Ovary (tissue), 3 donors: ENCODE measurements at regions not wholly inside any gene's neighbourhood (a gene's known extent, or its start where the extent isn't known, plus 50 kb on each side); places are given as distances from the start of the nearest gene placed in this dataset.

Experiments
- POLR2A ChIP-seq: fragments of 450-650 bp; IDR thresholded peaks from one replicate; pipeline ENCODE4 v1.6.1; 2017; ENCODE audit warnings: antibody characterized with exemption, mild to moderate bottlenecking, moderate library complexity
- TF ChIP-seq, protein P1 (sequence below), 3 donors: fragments of 450-650 bp in 2 of 3; fragments of 200-600 bp in 1 of 3; IDR thresholded peaks; one replicate each; pipeline versions ENCODE4 v1.5.1 to v1.8.0; 2016 to 2022; ENCODE audit warnings: antibody characterized with exemption in 3 of 3, mild to moderate bottlenecking in 1 of 3
- donor health status: DM: no; HTN: no; CAD: no.

DNA sequence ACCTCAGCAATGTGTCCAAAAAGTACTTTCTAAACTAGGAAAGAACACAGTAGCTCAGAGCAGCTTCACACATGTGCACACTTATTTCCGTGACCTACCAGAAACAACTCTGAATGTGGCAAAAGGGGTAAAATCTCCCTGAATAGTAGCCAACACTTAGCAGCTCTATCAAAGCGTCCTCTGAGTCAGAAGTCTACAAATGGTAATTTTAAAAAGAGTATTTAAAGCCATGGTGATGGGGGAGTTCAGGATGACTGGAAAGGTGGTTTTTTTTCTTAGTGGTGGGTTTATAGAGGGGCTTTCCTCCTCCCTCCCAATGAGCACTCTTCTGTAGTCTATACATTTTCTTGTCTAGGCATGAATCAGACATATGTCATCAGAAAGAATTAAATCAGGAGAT lies 223.8 kb upstream of the PRICKLE2 start:
- TF ChIP-seq, protein P1, sequence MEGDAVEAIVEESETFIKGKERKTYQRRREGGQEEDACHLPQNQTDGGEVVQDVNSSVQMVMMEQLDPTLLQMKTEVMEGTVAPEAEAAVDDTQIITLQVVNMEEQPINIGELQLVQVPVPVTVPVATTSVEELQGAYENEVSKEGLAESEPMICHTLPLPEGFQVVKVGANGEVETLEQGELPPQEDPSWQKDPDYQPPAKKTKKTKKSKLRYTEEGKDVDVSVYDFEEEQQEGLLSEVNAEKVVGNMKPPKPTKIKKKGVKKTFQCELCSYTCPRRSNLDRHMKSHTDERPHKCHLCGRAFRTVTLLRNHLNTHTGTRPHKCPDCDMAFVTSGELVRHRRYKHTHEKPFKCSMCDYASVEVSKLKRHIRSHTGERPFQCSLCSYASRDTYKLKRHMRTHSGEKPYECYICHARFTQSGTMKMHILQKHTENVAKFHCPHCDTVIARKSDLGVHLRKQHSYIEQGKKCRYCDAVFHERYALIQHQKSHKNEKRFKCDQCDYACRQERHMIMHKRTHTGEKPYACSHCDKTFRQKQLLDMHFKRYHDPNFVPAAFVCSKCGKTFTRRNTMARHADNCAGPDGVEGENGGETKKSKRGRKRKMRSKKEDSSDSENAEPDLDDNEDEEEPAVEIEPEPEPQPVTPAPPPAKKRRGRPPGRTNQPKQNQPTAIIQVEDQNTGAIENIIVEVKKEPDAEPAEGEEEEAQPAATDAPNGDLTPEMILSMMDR (IDR thresholded peaks at IDR 0.05): no peak
- no peak for TF ChIP-seq POLR2A
